Thoracic aorta (tissue), 2 donors: ENCODE measurements at regions not wholly inside any gene's neighbourhood (a gene's known extent, or its start where the extent isn't known, plus 50 kb on each side); places are given as distances from the start of the nearest gene placed in this dataset.

Experiments
- ATAC-seq: fragments of 150-250 bp; one replicate; pipeline ENCODE4 v1.8.0; 2017; ENCODE audit warnings: low read depth; ENCODE audit not compliant: insufficient number of reproducible peaks, low FRiP score
- DNase-seq: peaks from one replicate; pipeline ENCODE4 v3.0.0-alpha.2; 2020; ENCODE audit warnings: low spot score
- H3K27ac ChIP-seq, 2 donors: fragments of 200-600 bp; sonication (generic); 1 replicate in 1 of 2; 2 replicates in 1 of 2; pipeline ENCODE4 v1.5.1; 2016; ENCODE audit warnings: mild to moderate bottlenecking in 2 of 2, moderate library complexity in 2 of 2
- H3K27me3 ChIP-seq: fragments of 200-600 bp; sonication (generic); replicated peaks from 2 replicates; pipeline ENCODE4 v1.6.0; 2016; ENCODE audit warnings: mild to moderate bottlenecking; ENCODE audit not compliant: insufficient read depth
- H3K36me3 ChIP-seq: fragments of 200-600 bp; sonication (generic); one replicate; pipeline ENCODE4 v1.5.1; 2016
- H3K4me1 ChIP-seq, 2 donors: fragments of 200-600 bp; sonication (generic); 1 replicate in 1 of 2; 2 replicates in 1 of 2; pipeline versions ENCODE4 v1.5.1 to v1.6.0; 2016; ENCODE audit warnings: low read depth in 2 of 2, mild to moderate bottlenecking in 1 of 2; ENCODE audit not compliant: control insufficient read depth in 1 of 2
- H3K4me3 ChIP-seq: fragments of 200-600 bp; sonication (generic); 2 replicates; pipeline ENCODE4 v1.5.1; 2016; ENCODE audit warnings: mild to moderate bottlenecking
- H3K9me3 ChIP-seq: fragments of 200-600 bp; sonication (generic); 2 replicates; pipeline ENCODE4 v1.5.1; 2016
- TF ChIP-seq, protein P1 (sequence below): fragments of 200-600 bp; sonication (generic); IDR thresholded peaks from one replicate; pipeline ENCODE4 v1.5.1; 2019; ENCODE audit warnings: antibody characterized with exemption

GRCh38 chr3:178084938-178085816 lies 451.1 kb upstream of the KCNMB2 start:
- H3K27ac ChIP-seq = no peak overlapping the region
- H3K27me3 ChIP-seq = no peaks in the 10 kb centered on the region
- H3K9me3 ChIP-seq = no peaks in the 10 kb centered on the region
- DNase-seq = peak; percentile 17
- TF ChIP-seq, protein P1, sequence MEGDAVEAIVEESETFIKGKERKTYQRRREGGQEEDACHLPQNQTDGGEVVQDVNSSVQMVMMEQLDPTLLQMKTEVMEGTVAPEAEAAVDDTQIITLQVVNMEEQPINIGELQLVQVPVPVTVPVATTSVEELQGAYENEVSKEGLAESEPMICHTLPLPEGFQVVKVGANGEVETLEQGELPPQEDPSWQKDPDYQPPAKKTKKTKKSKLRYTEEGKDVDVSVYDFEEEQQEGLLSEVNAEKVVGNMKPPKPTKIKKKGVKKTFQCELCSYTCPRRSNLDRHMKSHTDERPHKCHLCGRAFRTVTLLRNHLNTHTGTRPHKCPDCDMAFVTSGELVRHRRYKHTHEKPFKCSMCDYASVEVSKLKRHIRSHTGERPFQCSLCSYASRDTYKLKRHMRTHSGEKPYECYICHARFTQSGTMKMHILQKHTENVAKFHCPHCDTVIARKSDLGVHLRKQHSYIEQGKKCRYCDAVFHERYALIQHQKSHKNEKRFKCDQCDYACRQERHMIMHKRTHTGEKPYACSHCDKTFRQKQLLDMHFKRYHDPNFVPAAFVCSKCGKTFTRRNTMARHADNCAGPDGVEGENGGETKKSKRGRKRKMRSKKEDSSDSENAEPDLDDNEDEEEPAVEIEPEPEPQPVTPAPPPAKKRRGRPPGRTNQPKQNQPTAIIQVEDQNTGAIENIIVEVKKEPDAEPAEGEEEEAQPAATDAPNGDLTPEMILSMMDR = no peak
- no peak for ATAC-seq
- H3K4me1 ChIP-seq = peaks cover 7 to 30% of the 10 kb centered on the region in 2 donors
- no peak overlapping the region for H3K4me3 ChIP-seq
- H3K36me3 ChIP-seq = no peaks in the 10 kb centered on the region

DNA sequence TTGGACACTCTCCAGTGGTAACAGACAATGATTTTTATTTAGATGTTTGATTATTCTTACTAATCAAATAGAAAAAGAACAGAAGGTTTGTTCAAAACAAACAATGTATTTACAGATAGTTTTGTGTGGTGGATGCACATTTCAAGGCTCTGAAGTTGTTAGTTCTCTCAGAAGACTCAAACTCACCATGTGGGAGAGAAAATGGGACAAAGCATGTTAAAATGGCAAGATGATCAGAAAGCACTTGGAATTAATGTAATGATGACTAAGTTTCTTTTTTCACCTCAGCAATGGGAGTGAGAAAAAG lies 450.5 kb upstream of the KCNMB2 start:
- Histone ChIP-seq H3K4me1 (peaks cover 7 to 30% of the 10 kb centered on the region in 2 donors), H3K27ac (no peak overlapping the region), H3K36me3 (no peaks in the 10 kb centered on the region), H3K4me3 (no peak overlapping the region), H3K27me3 (no peaks in the 10 kb centered on the region), H3K9me3 (no peaks in the 10 kb centered on the region)
- TF ChIP-seq, protein P1 = no peak
- ATAC-seq (no peak), DNase-seq (no peak)

GRCh38 chr3:178086144-178086825 lies 450.0 kb upstream of the KCNMB2 start:
- no peak for ATAC-seq
- Histone ChIP-seq H3K27ac (no peak overlapping the region), H3K4me1 (peaks cover 7 to 30% of the 10 kb centered on the region in 2 donors)

DNA sequence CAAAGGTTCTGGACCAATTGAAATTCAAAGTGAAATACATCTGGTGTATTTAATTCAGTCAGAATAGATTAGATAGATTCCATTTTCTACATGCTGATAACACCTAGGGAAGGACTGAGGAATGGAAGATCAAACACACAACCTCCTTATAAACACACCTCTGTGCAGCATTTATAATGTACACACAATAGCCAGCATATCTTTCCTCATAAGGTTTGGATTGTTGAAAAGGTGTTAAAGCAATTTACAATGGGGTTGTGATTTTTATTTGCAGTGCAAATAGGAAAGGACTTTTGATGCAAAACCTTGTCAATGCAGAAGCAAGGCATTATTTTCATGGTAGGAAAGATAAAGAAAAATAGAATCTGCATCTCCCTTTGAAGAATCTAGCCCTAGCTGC lies 448.9 kb upstream of the KCNMB2 start:
- H3K4me1 ChIP-seq = peaks cover 7 to 30% of the 10 kb centered on the region in 2 donors
- H3K27me3 ChIP-seq = no peaks in the 10 kb centered on the region
- ATAC-seq = no peak
- no peak for DNase-seq
- no peak overlapping the region for H3K27ac ChIP-seq
- TF ChIP-seq, protein P1 = no peak
- no peaks in the 10 kb centered on the region for H3K9me3 ChIP-seq
- H3K4me3 ChIP-seq = no peak overlapping the region
- no peaks in the 10 kb centered on the region for H3K36me3 ChIP-seq

More at GRCh38 chr3:178086144-178086825, 450.0 kb upstream of the KCNMB2 start:
- DNase-seq = no peak
- Histone ChIP-seq H3K4me3 (no peak overlapping the region), H3K9me3 (no peaks in the 10 kb centered on the region), H3K36me3 (no peaks in the 10 kb centered on the region), H3K27me3 (no peaks in the 10 kb centered on the region)
- TF ChIP-seq, protein P1 = no peak

- DNase-seq = no peak
- no peaks in the 10 kb centered on the region for H3K27me3 ChIP-seq
- H3K4me3 ChIP-seq = no peak overlapping the region
- H3K27ac ChIP-seq = no peak overlapping the region
- no peak for ATAC-seq
- TF ChIP-seq, protein P1 = no peak
- H3K36me3 ChIP-seq = no peaks in the 10 kb centered on the region
- peaks cover 7 to 30% of the 10 kb centered on the region in 2 donors for H3K4me1 ChIP-seq
- H3K9me3 ChIP-seq = no peaks in the 10 kb centered on the region
Measured at GRCh38 chr3:178088963-178089362, 447.3 kb upstream of the KCNMB2 start.
